Activated CD4-positive, alpha-beta T cell treated with anti-CD3 and anti-CD28 coated beads, Interleukin-2, amount 10 ng/mL, durations not matched to agents 7 days and 5 days (primary cell): ENCODE measurements at regions not wholly inside any gene's neighbourhood (a gene's known extent, or its start where the extent isn't known, plus 50 kb on each side); places are given as distances from the start of the nearest gene placed in this dataset.

ENCODE experiments used
- CTCF ChIA-PET: fragments of 350-600 bp; sonication (Branson Sonifier 250); formaldehyde crosslinking; loops from one replicate; lab custom pipeline; 2021; ENCODE audit warnings: antibody characterized with exemption; lab: Charles Lee
- POLR2A ChIA-PET: fragments of 350-600 bp; sonication (Branson Sonifier 250); formaldehyde crosslinking; loops from one replicate; lab custom pipeline; 2021; ENCODE audit warnings: antibody characterized with exemption; lab: Charles Lee
- DNase-seq: peaks from one replicate; pipeline ENCODE4 v3.0.0-alpha.2; 2020
- H3K27ac Mint-ChIP-seq: one replicate; pipeline ENCODE4 v1.8.0; 2021; ENCODE audit warnings: mild to moderate bottlenecking, moderate library complexity, mixed read lengths
- H3K27me3 Mint-ChIP-seq: one replicate; pipeline ENCODE4 v1.8.0; 2021; ENCODE audit warnings: mixed read lengths
- H3K36me3 Mint-ChIP-seq: one replicate; pipeline ENCODE4 v1.8.0; 2021; ENCODE audit warnings: low read depth, mixed read lengths
- H3K4me1 Mint-ChIP-seq: one replicate; pipeline ENCODE4 v1.8.0; 2021; ENCODE audit warnings: mixed read lengths
- H3K4me3 Mint-ChIP-seq: one replicate; pipeline ENCODE4 v1.8.0; 2021; ENCODE audit warnings: mild to moderate bottlenecking, moderate library complexity, mixed read lengths
- H3K9me3 Mint-ChIP-seq: one replicate; pipeline ENCODE4 v1.8.0; 2021; ENCODE audit warnings: mixed read lengths

GRCh38 chr10:123526356-123527064 is 139.6 kb upstream of the GPR26 start:
- Mint-ChIP-seq H3K9me3 (no peaks in the 10 kb centered on the region), H3K4me3 (no peak overlapping the region), H3K36me3 (no peaks in the 10 kb centered on the region), H3K27me3 (peaks cover 2% of the 10 kb centered on the region), H3K27ac (no peak overlapping the region), H3K4me1 (no peaks in the 10 kb centered on the region)
- DNase-seq = no peak
- POLR2A ChIA-PET = no interaction called here
- CTCF ChIA-PET = no interaction called here

DNA sequence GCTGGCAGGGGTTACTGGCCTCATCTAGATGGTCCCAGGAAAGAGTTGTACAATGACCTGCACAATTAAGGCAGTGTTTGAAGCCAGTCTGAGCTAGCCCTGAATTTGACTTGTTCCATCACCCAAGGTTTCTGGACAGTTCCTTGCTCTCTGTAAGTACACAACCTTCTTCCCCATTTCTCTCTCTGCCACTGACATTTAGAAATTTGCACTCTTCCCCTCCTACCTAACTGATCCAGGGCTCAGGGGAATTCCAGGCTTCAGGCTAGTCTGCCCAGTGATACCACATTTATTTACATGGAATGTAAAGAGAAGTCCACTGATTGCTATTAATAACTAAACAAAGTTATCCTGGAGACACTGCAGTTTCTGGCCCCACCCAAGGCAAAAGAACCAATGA is 139.0 kb upstream of the GPR26 start:
- POLR2A ChIA-PET = no interaction called here
- H3K27ac Mint-ChIP-seq = no peak overlapping the region

DNA sequence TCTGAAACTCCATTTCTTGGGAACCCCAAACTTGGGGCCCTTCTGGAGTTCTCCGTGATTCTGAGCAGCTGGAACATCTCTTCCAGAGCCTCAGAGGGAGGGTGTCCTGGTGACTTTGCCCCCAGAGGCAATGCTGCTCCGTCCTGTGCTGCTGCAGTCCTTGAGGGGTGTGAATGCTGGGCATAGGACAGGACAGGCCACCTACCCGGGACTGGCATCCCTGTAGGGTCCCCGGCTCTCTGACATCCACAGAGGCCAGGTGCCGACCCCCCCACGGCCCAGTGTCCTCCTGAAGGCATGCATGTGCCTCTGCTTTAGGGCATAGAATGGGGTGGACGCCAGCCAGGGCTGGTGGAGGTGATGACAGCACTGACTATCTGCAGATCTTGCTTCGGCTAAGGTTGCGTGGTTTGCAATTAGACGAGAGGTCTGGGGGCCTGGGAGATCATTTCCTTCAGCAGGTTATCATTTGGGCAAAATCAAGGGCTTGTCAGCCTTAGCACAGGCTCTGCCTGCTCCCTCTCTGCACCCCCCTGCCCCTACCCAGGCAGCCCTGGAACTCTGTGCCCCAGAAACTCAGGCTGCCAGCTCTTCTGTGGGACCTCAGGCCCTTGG is 136.9 kb upstream of the GPR26 start:
- H3K4me3 Mint-ChIP-seq = no peak overlapping the region
- no peak overlapping the region for H3K27ac Mint-ChIP-seq
- no peaks in the 10 kb centered on the region for H3K36me3 Mint-ChIP-seq
- DNase-seq = no peak
- H3K9me3 Mint-ChIP-seq = no peaks in the 10 kb centered on the region
- H3K4me1 Mint-ChIP-seq = no peaks in the 10 kb centered on the region
- ChIA-PET POLR2A (no interaction called here), CTCF (no interaction called here)
- peaks cover 8% of the 10 kb centered on the region for H3K27me3 Mint-ChIP-seq

More for the DNA sequence above, 139.0 kb upstream of the GPR26 start:
- Mint-ChIP-seq H3K4me3 (no peak overlapping the region), H3K36me3 (no peaks in the 10 kb centered on the region), H3K9me3 (no peaks in the 10 kb centered on the region), H3K4me1 (no peaks in the 10 kb centered on the region), H3K27me3 (peaks cover 3% of the 10 kb centered on the region)
- CTCF ChIA-PET = no interaction called here
- DNase-seq = no peak

DNA sequence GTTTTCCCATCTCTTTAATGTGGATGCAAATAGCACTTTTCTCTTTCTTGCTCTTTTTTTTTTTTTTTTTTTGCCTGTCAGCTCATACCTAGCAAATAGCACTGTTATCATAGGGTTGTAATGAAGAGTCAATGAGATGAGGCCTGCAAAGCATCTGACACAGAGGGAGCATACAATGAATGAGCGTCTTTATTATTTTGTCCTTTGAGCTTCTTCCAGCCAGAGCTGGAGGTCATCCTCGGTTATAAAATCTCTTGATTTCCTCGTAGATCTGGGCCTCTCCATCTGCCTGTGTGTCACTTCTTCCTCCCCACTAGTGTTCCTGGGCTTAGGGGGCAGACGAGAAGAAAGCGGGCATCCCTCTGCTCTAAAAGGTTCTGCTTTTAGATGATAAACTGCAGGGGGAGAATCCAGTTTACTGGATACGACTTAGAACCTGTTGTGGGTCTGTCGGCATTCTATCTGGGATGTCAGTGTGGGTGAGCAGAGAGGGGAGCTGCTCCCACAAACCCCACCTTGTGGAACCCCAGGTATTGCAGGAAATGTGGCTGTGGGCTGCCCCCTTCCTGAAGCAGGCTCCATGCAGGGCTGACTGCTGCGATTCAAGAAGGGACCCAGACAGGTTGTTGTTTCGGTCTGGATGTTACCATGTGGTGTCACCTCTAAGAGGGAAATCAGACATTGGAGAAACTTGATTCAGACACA is 135.8 kb upstream of the GPR26 start:
- ChIA-PET POLR2A (no interaction called here), CTCF (no interaction called here)
- no peak overlapping the region for H3K4me3 Mint-ChIP-seq
- DNase-seq = no peak
- H3K27me3 Mint-ChIP-seq = peaks cover 10% of the 10 kb centered on the region
- no peak overlapping the region for H3K27ac Mint-ChIP-seq
- H3K4me1 Mint-ChIP-seq = no peaks in the 10 kb centered on the region
- H3K9me3 Mint-ChIP-seq = no peaks in the 10 kb centered on the region
- no peaks in the 10 kb centered on the region for H3K36me3 Mint-ChIP-seq

DNA sequence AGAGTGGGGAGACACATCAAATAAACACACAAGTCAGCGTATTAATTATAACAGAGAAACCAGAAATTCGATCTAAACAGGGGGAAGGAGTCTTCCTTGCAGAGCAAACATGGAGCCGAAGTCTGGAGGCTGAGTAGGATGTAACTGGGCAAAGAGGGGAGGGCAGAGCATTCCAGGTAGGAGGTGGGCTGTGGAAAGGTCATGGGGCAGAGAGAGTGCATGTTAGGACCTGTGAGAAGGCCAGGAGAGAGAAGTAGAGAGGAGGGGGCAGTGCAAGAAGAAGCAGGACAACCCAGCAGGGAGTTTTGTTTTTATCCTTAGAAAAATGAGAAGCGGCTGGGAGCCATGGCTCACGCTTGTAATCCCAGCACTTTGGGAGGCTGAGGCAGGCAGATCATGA is 130.8 kb upstream of the GPR26 start:
- no peaks in the 10 kb centered on the region for H3K36me3 Mint-ChIP-seq
- H3K4me1 Mint-ChIP-seq = no peaks in the 10 kb centered on the region
- H3K27ac Mint-ChIP-seq = no peak overlapping the region
- H3K4me3 Mint-ChIP-seq = no peak overlapping the region
- DNase-seq = no peak
- CTCF ChIA-PET = no interaction called here
- H3K9me3 Mint-ChIP-seq = no peaks in the 10 kb centered on the region
- POLR2A ChIA-PET = no interaction called here
- peaks cover 21% of the 10 kb centered on the region for H3K27me3 Mint-ChIP-seq

DNA sequence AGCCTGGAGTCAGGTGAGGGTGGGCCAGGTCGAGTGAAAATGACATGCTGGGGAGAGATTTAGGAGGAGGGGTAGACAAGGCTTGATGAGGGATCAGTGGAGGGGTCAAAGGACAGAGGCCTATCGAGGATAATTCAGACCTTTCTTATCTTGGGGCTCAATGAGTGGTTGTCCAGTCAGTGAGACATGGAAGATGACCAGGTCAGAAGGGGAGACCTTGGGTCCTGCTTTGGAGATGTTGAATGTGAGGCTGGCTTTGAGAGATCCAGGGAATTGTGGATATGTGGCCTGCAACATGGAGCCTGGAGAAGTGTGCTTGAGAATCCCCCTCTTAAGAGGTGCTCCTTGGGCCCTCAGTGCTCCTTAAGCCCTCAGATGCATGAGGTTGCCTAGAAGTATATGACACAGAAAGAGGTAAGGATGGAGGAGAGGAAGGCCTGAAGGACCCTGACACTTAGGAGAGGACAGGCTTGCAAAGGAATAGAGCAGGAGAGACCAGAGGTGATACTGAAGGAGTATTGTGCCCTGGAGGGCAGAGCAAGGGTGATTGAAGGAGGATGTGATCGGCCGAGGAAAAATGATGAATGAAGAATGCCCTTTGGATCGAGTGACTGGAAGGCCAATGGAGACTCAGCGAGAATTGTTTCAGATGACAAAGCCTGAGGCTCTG is 129.8 kb upstream of the GPR26 start:
- no peaks in the 10 kb centered on the region for H3K36me3 Mint-ChIP-seq
- no peak overlapping the region for H3K27ac Mint-ChIP-seq
- ChIA-PET CTCF (no interaction called here), POLR2A (no interaction called here)
- peaks cover 24% of the 10 kb centered on the region for H3K27me3 Mint-ChIP-seq
- H3K4me3 Mint-ChIP-seq = no peak overlapping the region
- no peaks in the 10 kb centered on the region for H3K4me1 Mint-ChIP-seq
- H3K9me3 Mint-ChIP-seq = no peaks in the 10 kb centered on the region
- DNase-seq = no peak

GRCh38 chr10:123537188-123537961 is 128.8 kb upstream of the GPR26 start:
- Mint-ChIP-seq H3K4me3 (no peak overlapping the region), H3K27me3 (peaks cover 24% of the 10 kb centered on the region), H3K4me1 (no peaks in the 10 kb centered on the region), H3K27ac (no peak overlapping the region), H3K36me3 (no peaks in the 10 kb centered on the region), H3K9me3 (no peaks in the 10 kb centered on the region)
- DNase-seq = no peak
- POLR2A ChIA-PET = no interaction called here
- CTCF ChIA-PET = no interaction called here

DNA sequence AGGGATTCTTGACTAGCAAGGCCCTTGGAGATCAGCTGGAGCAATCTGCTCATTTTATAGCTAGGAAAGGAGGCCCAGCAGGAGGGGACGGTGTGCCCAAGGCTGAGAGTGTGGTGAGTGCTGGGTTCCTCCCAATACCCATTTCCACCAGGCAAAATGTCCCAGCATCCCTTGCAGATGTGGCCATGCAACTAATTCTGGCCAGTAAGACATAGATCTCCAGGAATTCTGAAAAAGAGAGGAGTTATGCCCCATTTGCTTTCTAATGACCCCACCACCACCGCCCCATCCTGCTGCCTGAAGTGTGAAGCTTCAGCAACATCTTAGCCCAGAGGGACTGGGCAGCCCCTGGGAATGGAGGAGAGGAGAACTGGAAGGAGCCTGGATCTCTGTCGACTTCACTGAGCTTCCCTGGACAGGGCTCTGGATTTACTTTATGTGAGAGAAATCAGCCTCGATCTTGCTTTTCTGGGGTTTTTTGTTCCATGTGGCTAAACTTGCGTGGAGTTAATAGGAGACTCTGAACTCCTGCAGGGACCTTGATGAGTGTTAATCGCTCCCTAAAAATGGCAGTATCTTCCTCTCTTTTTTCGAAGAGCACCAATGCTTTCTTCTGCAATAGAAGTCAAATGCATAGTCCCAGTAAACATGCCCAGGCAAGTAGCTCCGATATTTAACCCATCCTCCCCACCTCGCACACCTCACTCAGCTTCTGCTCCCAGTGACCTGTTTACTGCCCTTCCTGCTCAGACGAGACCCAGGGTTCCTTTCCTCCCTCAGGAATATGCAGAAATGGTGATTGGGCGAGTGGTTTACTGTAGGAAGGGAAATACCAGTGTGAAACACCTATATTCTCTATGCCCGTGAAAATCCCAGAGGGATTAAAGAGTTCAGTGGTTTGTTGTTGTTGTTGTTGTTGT is 127.5 kb upstream of the GPR26 start:
- H3K27me3 Mint-ChIP-seq = peaks cover 25% of the 10 kb centered on the region
- H3K9me3 Mint-ChIP-seq = no peaks in the 10 kb centered on the region
- H3K36me3 Mint-ChIP-seq = no peaks in the 10 kb centered on the region
- ChIA-PET CTCF (no interaction called here), POLR2A (no interaction called here)
- no peak for DNase-seq
- no peak overlapping the region for H3K4me3 Mint-ChIP-seq
- H3K4me1 Mint-ChIP-seq = no peaks in the 10 kb centered on the region
- H3K27ac Mint-ChIP-seq = no peak overlapping the region

- CTCF ChIA-PET = no interaction called here
- Mint-ChIP-seq H3K4me3 (no peak overlapping the region), H3K27me3 (peaks cover 22% of the 10 kb centered on the region)
These were observed 121.2 kb upstream of the GPR26 start for GRCh38 chr10:123544986-123545385.

GRCh38 chr10:123548770-123549169 is 117.4 kb upstream of the GPR26 start:
- no peaks in the 10 kb centered on the region for H3K36me3 Mint-ChIP-seq
- no peak overlapping the region for H3K27ac Mint-ChIP-seq
- ChIA-PET POLR2A (no interaction called here), CTCF (interaction anchor here (0.6 kb wide), 1 partner anchor 25 kb away, joined by 3 read pairs; no protein-coding TSS in a partner anchor)
- DNase-seq = no peak
- no peaks in the 10 kb centered on the region for H3K9me3 Mint-ChIP-seq
- peaks cover 11% of the 10 kb centered on the region for H3K27me3 Mint-ChIP-seq
- no peaks in the 10 kb centered on the region for H3K4me1 Mint-ChIP-seq
- H3K4me3 Mint-ChIP-seq = no peak overlapping the region

More at GRCh38 chr10:123544986-123545385, 121.2 kb upstream of the GPR26 start:
- Mint-ChIP-seq H3K27ac (no peak overlapping the region), H3K9me3 (no peaks in the 10 kb centered on the region), H3K4me1 (no peaks in the 10 kb centered on the region), H3K36me3 (no peaks in the 10 kb centered on the region)
- DNase-seq = no peak
- POLR2A ChIA-PET = no interaction called here

- CTCF ChIA-PET = no interaction called here
- no peaks in the 10 kb centered on the region for H3K4me1 Mint-ChIP-seq
- peaks cover 10% of the 10 kb centered on the region for H3K27me3 Mint-ChIP-seq
- no peak overlapping the region for H3K27ac Mint-ChIP-seq
- H3K9me3 Mint-ChIP-seq = no peaks in the 10 kb centered on the region
- H3K36me3 Mint-ChIP-seq = no peaks in the 10 kb centered on the region
- no peak overlapping the region for H3K4me3 Mint-ChIP-seq
- DNase-seq = no peak
- POLR2A ChIA-PET = no interaction called here
These were observed 116.2 kb upstream of the GPR26 start for GRCh38 chr10:123549761-123550454.
